ENCODE measurements at regions not wholly inside any gene's neighbourhood (a gene's known extent, or its start where the extent isn't known, plus 50 kb on each side); places are given as distances from the start of the nearest gene placed in this dataset.

- no peaks in the 10 kb centered on the region for H3K4me1 ChIP-seq (ENCODE audit: control insufficient read depth, insufficient read depth, low read length, poor library complexity, severe bottlenecking)
- Mint-ChIP-seq H3K27ac (no peak overlapping the region), H3K9me3 (peaks cover 0 to 40% (median 14%) of the 10 kb centered on the region in 7 donors), H3K4me3 (no peak overlapping the region), H3K4me1 (peaks cover 0 to 2% (median 0%) of the 10 kb centered on the region in 4 donors), H3K27me3 (no peaks in the 10 kb centered on the region), H3K36me3 (no peaks in the 10 kb centered on the region)
- ATAC-seq (ENCODE audit: low read depth in 2 of 2) = no peak
- H3K36me3 ChIP-seq (ENCODE audit: control insufficient read depth, insufficient read depth, low read length) = no peaks in the 10 kb centered on the region
- H3K27me3 ChIP-seq (ENCODE audit: control insufficient read depth, insufficient read depth, low read length) = no peaks in the 10 kb centered on the region
- H3K4me3 ChIP-seq (ENCODE audit: low read depth, low read length) = no peak overlapping the region
- H3K9me3 ChIP-seq (ENCODE audit: control insufficient read depth in 2 of 2, low read length in 2 of 2) = peaks cover 5 to 7% of the 10 kb centered on the region in 2 experiments
- H3K27ac ChIP-seq (ENCODE audit: insufficient read depth, low read length, poor library complexity, severe bottlenecking) = no peak overlapping the region
- DNase-seq = no peak
These were observed 49.9 kb downstream of the CNTN3 start for GRCh38 chr3:74564560-74564959.

GRCh38 chr3:74562558-74563269, 51.7 kb downstream of the CNTN3 start:
- Histone ChIP-seq H3K27me3 (ENCODE audit: control insufficient read depth, insufficient read depth, low read length) (no peaks in the 10 kb centered on the region), H3K4me3 (ENCODE audit: low read depth, low read length) (no peak overlapping the region), H3K36me3 (ENCODE audit: control insufficient read depth, insufficient read depth, low read length) (no peaks in the 10 kb centered on the region), H3K4me1 (ENCODE audit: control insufficient read depth, insufficient read depth, low read length, poor library complexity, severe bottlenecking) (no peaks in the 10 kb centered on the region), H3K9me3 (ENCODE audit: control insufficient read depth in 2 of 2, low read length in 2 of 2) (peaks cover under 1 to 2% of the 10 kb centered on the region in 2 experiments), H3K27ac (ENCODE audit: insufficient read depth, low read length, poor library complexity, severe bottlenecking) (no peak overlapping the region)
- no peak for DNase-seq
- Mint-ChIP-seq H3K27ac (no peak overlapping the region), H3K4me3 (no peak overlapping the region), H3K9me3 (peaks cover 0 to 35% (median 9%) of the 10 kb centered on the region in 7 donors), H3K27me3 (no peaks in the 10 kb centered on the region), H3K36me3 (no peaks in the 10 kb centered on the region), H3K4me1 (peaks cover 0 to 2% (median 0%) of the 10 kb centered on the region in 4 donors)
- ATAC-seq (ENCODE audit: low read depth in 2 of 2) = no peak

GRCh38 chr3:74561881-74562280, 52.6 kb downstream of the CNTN3 start:
- Mint-ChIP-seq H3K4me1 (peaks cover 0 to 2% (median 0%) of the 10 kb centered on the region in 4 donors), H3K4me3 (no peak overlapping the region), H3K27ac (no peak overlapping the region), H3K27me3 (no peaks in the 10 kb centered on the region), H3K36me3 (no peaks in the 10 kb centered on the region), H3K9me3 (peaks cover 0 to 30% (median 9%) of the 10 kb centered on the region in 7 donors)
- DNase-seq (no peak), ATAC-seq (ENCODE audit: low read depth in 2 of 2) (no peak)
- Histone ChIP-seq H3K4me3 (ENCODE audit: low read depth, low read length) (no peak overlapping the region), H3K27ac (ENCODE audit: insufficient read depth, low read length, poor library complexity, severe bottlenecking) (no peak overlapping the region), H3K9me3 (ENCODE audit: control insufficient read depth in 2 of 2, low read length in 2 of 2) (peaks cover 0 to 2% of the 10 kb centered on the region in 2 experiments), H3K4me1 (ENCODE audit: control insufficient read depth, insufficient read depth, low read length, poor library complexity, severe bottlenecking) (no peaks in the 10 kb centered on the region), H3K36me3 (ENCODE audit: control insufficient read depth, insufficient read depth, low read length) (no peaks in the 10 kb centered on the region), H3K27me3 (ENCODE audit: control insufficient read depth, insufficient read depth, low read length) (no peaks in the 10 kb centered on the region)

- ATAC-seq (ENCODE audit: low read depth in 2 of 2) (no peak), DNase-seq (no peak)
- Mint-ChIP-seq H3K27me3 (no peaks in the 10 kb centered on the region), H3K27ac (no peak overlapping the region), H3K4me3 (no peak overlapping the region), H3K4me1 (peaks cover 0 to 2% (median 0%) of the 10 kb centered on the region in 4 donors), H3K36me3 (no peaks in the 10 kb centered on the region), H3K9me3 (peaks cover 0 to 31% (median 11%) of the 10 kb centered on the region in 7 donors)
- peaks cover 0 to 2% of the 10 kb centered on the region in 2 experiments for H3K9me3 ChIP-seq (ENCODE audit: control insufficient read depth in 2 of 2, low read length in 2 of 2)
- H3K4me3 ChIP-seq (ENCODE audit: low read depth, low read length) = no peak overlapping the region
- H3K27ac ChIP-seq (ENCODE audit: insufficient read depth, low read length, poor library complexity, severe bottlenecking) = no peak overlapping the region
- H3K4me1 ChIP-seq (ENCODE audit: control insufficient read depth, insufficient read depth, low read length, poor library complexity, severe bottlenecking) = no peaks in the 10 kb centered on the region
- no peaks in the 10 kb centered on the region for H3K27me3 ChIP-seq (ENCODE audit: control insufficient read depth, insufficient read depth, low read length)
- H3K36me3 ChIP-seq (ENCODE audit: control insufficient read depth, insufficient read depth, low read length) = no peaks in the 10 kb centered on the region
These were observed 55.2 kb downstream of the CNTN3 start for GRCh38 chr3:74559261-74559660.

GRCh38 chr3:74550686-74551085, 63.8 kb downstream of the CNTN3 start:
- no peak overlapping the region for H3K27ac ChIP-seq (ENCODE audit: insufficient read depth, low read length, poor library complexity, severe bottlenecking)
- Mint-ChIP-seq H3K27ac (no peak overlapping the region), H3K9me3 (peaks cover 6 to 34% (median 13%) of the 10 kb centered on the region in 7 donors), H3K4me3 (no peak overlapping the region), H3K4me1 (no peaks in the 10 kb centered on the region), H3K27me3 (no peaks in the 10 kb centered on the region), H3K36me3 (no peaks in the 10 kb centered on the region)
- no peak overlapping the region for H3K4me3 ChIP-seq (ENCODE audit: low read depth, low read length)
- H3K4me1 ChIP-seq (ENCODE audit: control insufficient read depth, insufficient read depth, low read length, poor library complexity, severe bottlenecking) = no peaks in the 10 kb centered on the region
- ATAC-seq (ENCODE audit: low read depth in 2 of 2) (no peak), DNase-seq (no peak)
- H3K9me3 ChIP-seq (ENCODE audit: control insufficient read depth in 2 of 2, low read length in 2 of 2) = peaks cover 0 to 2% of the 10 kb centered on the region in 2 experiments
- H3K36me3 ChIP-seq (ENCODE audit: control insufficient read depth, insufficient read depth, low read length) = no peaks in the 10 kb centered on the region
- H3K27me3 ChIP-seq (ENCODE audit: control insufficient read depth, insufficient read depth, low read length) = no peaks in the 10 kb centered on the region

GRCh38 chr3:74546426-74546825, 68.0 kb downstream of the CNTN3 start:
- Mint-ChIP-seq H3K36me3 (no peaks in the 10 kb centered on the region), H3K4me3 (no peak overlapping the region), H3K27me3 (no peaks in the 10 kb centered on the region), H3K27ac (no peak overlapping the region), H3K4me1 (no peaks in the 10 kb centered on the region), H3K9me3 (peaks cover 3 to 17% (median 3%) of the 10 kb centered on the region in 7 donors)
- ATAC-seq (ENCODE audit: low read depth in 2 of 2) (no peak), DNase-seq (no peak)
- no peaks in the 10 kb centered on the region for H3K36me3 ChIP-seq (ENCODE audit: control insufficient read depth, insufficient read depth, low read length)
- H3K27me3 ChIP-seq (ENCODE audit: control insufficient read depth, insufficient read depth, low read length) = no peaks in the 10 kb centered on the region
- no peak overlapping the region for H3K27ac ChIP-seq (ENCODE audit: insufficient read depth, low read length, poor library complexity, severe bottlenecking)
- H3K4me1 ChIP-seq (ENCODE audit: control insufficient read depth, insufficient read depth, low read length, poor library complexity, severe bottlenecking) = no peaks in the 10 kb centered on the region
- no peak overlapping the region for H3K4me3 ChIP-seq (ENCODE audit: low read depth, low read length)
- H3K9me3 ChIP-seq (ENCODE audit: control insufficient read depth in 2 of 2, low read length in 2 of 2) = peaks cover 0 to 2% of the 10 kb centered on the region in 2 experiments

GRCh38 chr3:74542441-74542840, 72.0 kb downstream of the CNTN3 start:
- no peak overlapping the region for H3K4me3 ChIP-seq (ENCODE audit: low read depth, low read length)
- Mint-ChIP-seq H3K27ac (no peak overlapping the region), H3K4me3 (no peak overlapping the region), H3K4me1 (no peaks in the 10 kb centered on the region), H3K27me3 (no peaks in the 10 kb centered on the region), H3K36me3 (no peaks in the 10 kb centered on the region), H3K9me3 (peaks cover 2 to 11% (median 3%) of the 10 kb centered on the region in 7 donors)
- H3K9me3 ChIP-seq (ENCODE audit: control insufficient read depth in 2 of 2, low read length in 2 of 2) = no peaks in the 10 kb centered on the region
- H3K4me1 ChIP-seq (ENCODE audit: control insufficient read depth, insufficient read depth, low read length, poor library complexity, severe bottlenecking) = no peaks in the 10 kb centered on the region
- H3K27me3 ChIP-seq (ENCODE audit: control insufficient read depth, insufficient read depth, low read length) = no peaks in the 10 kb centered on the region
- no peak overlapping the region for H3K27ac ChIP-seq (ENCODE audit: insufficient read depth, low read length, poor library complexity, severe bottlenecking)
- DNase-seq = no peak
- ATAC-seq (ENCODE audit: low read depth in 2 of 2) = no peak
- no peaks in the 10 kb centered on the region for H3K36me3 ChIP-seq (ENCODE audit: control insufficient read depth, insufficient read depth, low read length)

GRCh38 chr3:74539876-74540275, 74.6 kb downstream of the CNTN3 start:
- Histone ChIP-seq H3K9me3 (ENCODE audit: control insufficient read depth in 2 of 2, low read length in 2 of 2) (no peaks in the 10 kb centered on the region), H3K27me3 (ENCODE audit: control insufficient read depth, insufficient read depth, low read length) (no peaks in the 10 kb centered on the region), H3K27ac (ENCODE audit: insufficient read depth, low read length, poor library complexity, severe bottlenecking) (no peak overlapping the region), H3K4me1 (ENCODE audit: control insufficient read depth, insufficient read depth, low read length, poor library complexity, severe bottlenecking) (no peaks in the 10 kb centered on the region), H3K36me3 (ENCODE audit: control insufficient read depth, insufficient read depth, low read length) (no peaks in the 10 kb centered on the region), H3K4me3 (ENCODE audit: low read depth, low read length) (no peak overlapping the region)
- Mint-ChIP-seq H3K9me3 (peaks cover 3 to 11% (median 5%) of the 10 kb centered on the region in 7 donors), H3K27me3 (no peaks in the 10 kb centered on the region), H3K27ac (no peak overlapping the region), H3K36me3 (no peaks in the 10 kb centered on the region), H3K4me1 (no peaks in the 10 kb centered on the region), H3K4me3 (no peak overlapping the region)
- DNase-seq (no peak), ATAC-seq (ENCODE audit: low read depth in 2 of 2) (no peak)

All from CD4-positive, CD25-positive, alpha-beta regulatory T cell (primary cell).